Stimulated activated naive CD8-positive, alpha-beta T cell treated with anti-CD3 and anti-CD28 coated beads, Interleukin-15, Interleukin-2, amounts not matched to agents 100 U/mL and 50 U/mL, for 24 hours (primary cell): ENCODE measurements at regions not wholly inside any gene's neighbourhood (a gene's known extent, or its start where the extent isn't known, plus 50 kb on each side); places are given as distances from the start of the nearest gene placed in this dataset.
"Not testable (repeated sequence)": the region's sequence is repeated elsewhere in the genome, so short reads cannot be mapped to it uniquely, and the experiment has no call there.

Source experiments
- ATAC-seq: fragments of 150-1000 bp; cut with Tn5 transposase; one replicate; pipeline ENCODE4 v1.10.0; 2021
- DNase-seq: peaks from one replicate; pipeline ENCODE4 v3.0.0; 2021

DNA sequence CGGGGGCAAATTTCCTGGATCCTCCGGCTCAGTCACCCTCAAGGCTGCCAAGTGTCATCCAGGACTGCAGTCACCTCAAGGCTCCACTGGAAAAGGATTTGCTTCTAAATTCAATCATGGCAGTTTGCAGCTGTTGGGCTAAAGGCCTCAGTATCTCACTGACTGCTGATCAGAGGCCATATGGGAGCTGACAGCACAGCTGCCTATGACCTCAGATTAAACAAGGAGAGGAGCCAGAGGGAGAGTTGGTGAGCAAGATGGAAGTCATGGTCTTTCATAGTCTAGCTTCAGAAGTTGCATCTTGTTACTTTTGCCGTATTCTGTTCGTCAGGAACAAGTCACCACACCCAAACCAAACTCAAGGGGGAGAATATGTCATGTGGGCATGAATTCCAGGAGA is 849.7 kb downstream of the UQCRFS1 start:
- DNase-seq (no peak), ATAC-seq (no peak)

DNA sequence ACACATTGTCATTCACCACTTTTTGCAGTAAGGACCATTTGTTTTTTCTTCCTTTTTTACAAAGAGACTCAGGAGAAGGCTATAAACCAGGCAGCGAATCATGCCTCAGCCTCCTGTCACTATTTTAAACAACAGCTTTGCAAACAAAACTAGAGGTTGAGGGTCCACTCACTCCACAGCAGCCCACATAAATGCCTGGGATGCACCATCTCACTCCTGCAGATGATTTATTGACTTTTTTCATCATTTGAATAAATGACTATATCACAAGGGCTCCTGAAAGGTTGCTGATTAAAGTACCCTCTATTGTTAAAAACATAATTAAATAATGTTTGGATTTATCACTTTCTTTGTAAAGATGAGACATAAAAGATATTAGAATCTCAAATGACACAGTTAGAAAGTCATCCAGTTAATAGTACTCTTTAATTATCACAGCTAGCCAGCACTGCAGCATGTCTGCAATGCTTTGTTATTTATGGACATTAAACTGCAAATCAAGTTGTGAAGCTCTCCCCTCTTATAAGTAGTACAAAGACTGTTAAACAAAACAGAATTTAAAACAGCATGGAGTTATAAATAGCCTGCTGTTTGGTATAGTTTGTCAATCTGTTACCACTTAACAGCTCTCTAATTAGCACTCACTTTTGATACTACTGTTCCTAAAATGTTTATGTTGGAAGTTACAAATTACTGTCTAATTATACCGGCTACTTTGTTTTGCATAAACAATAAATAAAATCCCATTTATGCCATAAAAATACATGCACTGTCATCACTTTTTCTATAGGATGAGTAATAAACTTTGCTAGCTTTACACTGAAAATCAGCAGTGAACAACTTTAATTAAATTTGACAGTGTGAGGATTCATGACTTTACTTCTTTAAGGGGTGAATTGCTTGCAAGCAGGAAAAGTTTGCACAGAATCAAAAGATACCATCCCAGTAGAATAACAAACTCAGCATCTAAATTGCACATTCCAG is 853.2 kb downstream of the UQCRFS1 start:
- ATAC-seq = no peak
- DNase-seq = no peak

- ATAC-seq (no peak), DNase-seq (no peak)
Observed at GRCh38 chr19:28358633-28359032, 854.3 kb downstream of the UQCRFS1 start.

DNA sequence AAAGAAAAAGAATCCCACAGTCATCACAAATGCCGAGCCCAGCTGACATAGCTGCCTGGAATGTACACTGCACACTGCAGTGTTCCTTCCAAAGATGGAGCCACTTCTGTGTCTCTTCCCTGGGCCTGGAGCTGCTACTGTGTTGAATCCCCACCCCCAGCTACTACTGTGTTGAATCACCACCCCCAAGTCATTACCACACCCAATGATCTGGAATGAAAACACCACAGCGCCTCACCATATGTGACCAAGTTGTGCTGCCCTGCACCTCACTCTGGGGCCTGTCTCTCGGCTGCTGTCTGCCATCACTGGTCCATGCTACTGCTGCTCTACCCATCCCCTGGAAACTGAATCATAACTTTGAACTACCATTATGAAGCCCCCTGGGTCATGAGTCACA is 861.2 kb downstream of the UQCRFS1 start:
- ATAC-seq (no peak), DNase-seq (no peak)

DNA sequence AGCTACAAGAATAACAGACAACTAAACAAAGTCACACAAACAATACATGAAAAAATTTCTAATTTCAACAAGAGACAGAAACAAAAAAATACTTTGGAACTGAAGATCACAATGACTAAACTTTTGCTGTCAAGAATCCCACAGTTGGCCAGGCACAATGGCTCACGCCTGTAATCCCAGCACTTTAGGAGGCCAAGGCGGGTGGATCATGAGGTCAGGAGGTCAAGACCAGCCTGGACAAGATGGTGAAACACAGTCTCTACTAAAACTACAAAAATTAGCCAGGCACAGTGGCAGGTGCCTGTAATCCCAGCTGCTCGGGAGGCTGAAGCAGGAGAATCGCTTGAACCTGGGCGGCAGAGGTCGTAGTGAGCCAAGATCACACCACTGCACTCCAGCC is 861.6 kb downstream of the UQCRFS1 start:
- not testable (repeated sequence) for ATAC-seq, DNase-seq

- ATAC-seq = no peak
- no peak for DNase-seq
Observed at GRCh38 chr19:28350673-28351072, 862.3 kb downstream of the UQCRFS1 start.

DNA sequence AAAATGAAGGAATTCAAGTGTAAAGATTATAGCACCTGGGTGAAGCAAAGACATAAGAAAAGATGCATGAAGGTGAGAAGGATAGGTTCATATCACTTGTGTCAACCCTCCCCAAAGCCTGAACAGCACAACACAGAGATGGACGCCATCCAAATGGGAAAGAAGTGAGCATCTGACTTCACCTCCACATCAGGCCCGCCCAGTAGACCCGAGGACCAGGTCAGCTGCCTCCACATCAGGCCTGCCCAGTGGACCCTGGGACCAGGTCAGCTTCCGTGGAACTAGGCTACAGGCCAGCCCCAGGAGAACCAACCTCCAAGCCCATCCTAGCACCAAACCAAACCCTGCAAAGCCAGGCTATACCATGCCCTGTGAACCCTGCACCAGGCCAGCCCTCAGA is 862.9 kb downstream of the UQCRFS1 start:
- DNase-seq (no peak), ATAC-seq (no peak)

- no peak for ATAC-seq
Observed at GRCh38 chr19:28349604-28350003, 863.3 kb downstream of the UQCRFS1 start.

GRCh38 chr19:28345811-28346210 is 867.1 kb downstream of the UQCRFS1 start:
- DNase-seq = no peak
- ATAC-seq = no peak

More at GRCh38 chr19:28349604-28350003, 863.3 kb downstream of the UQCRFS1 start:
- no peak for DNase-seq

DNA sequence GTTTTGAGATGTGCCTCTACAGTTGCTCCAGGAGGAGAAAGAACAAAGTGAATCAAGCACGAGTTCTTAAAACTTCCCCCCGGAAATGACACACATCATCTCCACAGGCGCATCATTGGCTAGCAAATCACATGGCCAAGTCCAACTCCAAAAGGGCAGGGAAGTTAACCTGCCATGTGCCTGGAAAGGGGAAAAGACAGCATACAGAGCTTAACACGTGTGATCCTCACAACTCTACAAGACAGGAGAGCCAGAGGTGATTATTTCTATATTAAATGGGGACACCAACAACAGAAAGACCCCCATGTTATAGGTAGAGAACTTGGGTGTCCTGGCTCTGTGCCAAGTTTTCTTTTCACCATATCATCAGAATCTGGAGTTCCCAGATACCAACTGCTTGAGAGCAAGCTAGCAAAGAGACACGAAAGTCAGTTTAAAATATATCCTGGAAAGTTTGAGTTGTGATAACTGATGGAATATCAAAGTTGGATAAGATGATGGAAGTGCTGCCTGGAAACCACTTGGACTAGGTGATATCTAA is 871.1 kb downstream of the UQCRFS1 start:
- ATAC-seq (no peak), DNase-seq (no peak)

- DNase-seq = no peak
- no peak for ATAC-seq
Observed at GRCh38 chr19:28334419-28334818, 878.5 kb downstream of the UQCRFS1 start.

DNA sequence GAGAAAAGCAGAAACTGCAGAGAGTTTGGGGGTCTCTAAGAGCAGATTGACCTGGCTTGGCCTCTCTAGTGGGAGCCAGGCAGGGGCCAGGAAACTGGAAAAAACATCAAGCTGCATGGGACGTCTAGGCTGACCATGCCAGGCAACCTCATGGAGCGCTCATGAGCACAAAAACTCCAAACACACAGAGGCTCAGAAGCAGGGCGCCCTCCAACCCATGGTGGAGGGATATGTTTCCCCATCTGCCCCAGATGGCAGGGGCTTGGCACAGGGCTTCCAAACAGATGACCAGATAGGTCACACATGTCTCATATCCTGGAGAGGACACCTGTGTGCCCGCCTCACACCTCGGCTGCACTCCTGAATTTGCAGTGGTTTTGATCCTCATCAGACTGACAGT is 879.0 kb downstream of the UQCRFS1 start:
- no peak for ATAC-seq
- DNase-seq = no peak

DNA sequence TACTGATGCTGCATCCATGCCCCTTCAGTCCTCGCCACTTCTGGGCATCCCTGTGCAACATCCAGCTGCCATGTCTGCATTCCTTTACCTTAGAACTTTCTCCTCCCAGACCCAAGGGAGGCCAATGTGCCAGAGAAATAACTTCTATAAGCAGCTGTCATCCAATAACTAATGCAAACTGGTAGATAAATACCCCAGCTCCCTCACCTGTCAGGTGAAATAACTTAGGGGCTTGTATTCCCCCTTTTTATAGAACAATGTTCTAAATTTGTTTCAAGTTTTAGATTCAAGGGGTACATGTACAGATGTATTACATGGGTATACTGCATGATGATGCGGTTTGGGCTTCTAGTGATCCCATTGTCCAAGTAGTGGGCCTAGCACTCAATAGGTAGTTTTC is 880.1 kb downstream of the UQCRFS1 start:
- no peak for DNase-seq

GRCh38 chr19:28332351-28332750 is 880.6 kb downstream of the UQCRFS1 start:
- ATAC-seq (no peak), DNase-seq (no peak)

More for the DNA sequence above, 880.1 kb downstream of the UQCRFS1 start:
- no peak for ATAC-seq

GRCh38 chr19:28331596-28331995 is 881.4 kb downstream of the UQCRFS1 start:
- ATAC-seq (no peak), DNase-seq (no peak)

- DNase-seq = no peak
- no peak for ATAC-seq
Observed at GRCh38 chr19:28330831-28331230, 882.1 kb downstream of the UQCRFS1 start.

GRCh38 chr19:28329429-28329828 is 883.5 kb downstream of the UQCRFS1 start:
- no peak for ATAC-seq

GRCh38 chr19:28327905-28328304 is 885.0 kb downstream of the UQCRFS1 start:
- DNase-seq (no peak), ATAC-seq (no peak)

More at GRCh38 chr19:28329429-28329828, 883.5 kb downstream of the UQCRFS1 start:
- no peak for DNase-seq

GRCh38 chr19:28326746-28327145 is 886.2 kb downstream of the UQCRFS1 start:
- ATAC-seq (no peak), DNase-seq (no peak)

DNA sequence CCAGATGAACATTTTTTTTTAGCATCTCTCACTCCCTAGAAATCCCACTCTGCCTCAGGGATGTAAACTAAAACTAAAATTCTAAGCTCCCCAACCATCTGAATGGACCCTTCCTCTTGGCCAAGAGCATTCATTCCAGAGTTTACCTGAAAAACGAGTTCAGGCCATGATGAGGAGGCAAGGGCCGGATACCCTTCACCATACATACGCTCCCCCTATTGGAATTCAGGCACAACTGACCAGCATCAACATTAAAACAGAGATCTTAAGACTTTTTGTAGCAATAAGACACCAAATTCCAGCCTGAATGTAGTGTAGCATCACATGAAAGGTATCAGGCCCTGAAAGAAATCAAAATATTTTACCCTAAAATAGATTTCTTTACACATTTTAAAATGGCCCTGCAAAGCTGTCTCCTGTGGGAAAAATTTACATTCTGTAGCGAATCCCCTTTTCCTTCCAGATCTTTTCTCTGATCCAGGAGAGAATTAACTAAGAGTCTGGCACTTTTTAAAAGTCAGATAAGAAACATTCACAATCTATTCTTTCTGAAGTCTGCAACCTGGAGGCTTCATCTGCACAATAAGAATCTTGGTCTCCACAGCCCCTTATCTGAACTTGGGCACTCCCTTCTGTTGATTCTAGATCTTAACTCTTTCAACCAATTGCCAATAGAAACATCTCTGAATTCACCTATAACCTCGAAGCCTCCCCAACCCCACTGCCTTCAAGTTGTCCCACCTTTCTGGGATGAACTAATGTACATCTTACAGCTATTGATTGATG is 888.5 kb downstream of the UQCRFS1 start:
- DNase-seq (no peak), ATAC-seq (no peak)

DNA sequence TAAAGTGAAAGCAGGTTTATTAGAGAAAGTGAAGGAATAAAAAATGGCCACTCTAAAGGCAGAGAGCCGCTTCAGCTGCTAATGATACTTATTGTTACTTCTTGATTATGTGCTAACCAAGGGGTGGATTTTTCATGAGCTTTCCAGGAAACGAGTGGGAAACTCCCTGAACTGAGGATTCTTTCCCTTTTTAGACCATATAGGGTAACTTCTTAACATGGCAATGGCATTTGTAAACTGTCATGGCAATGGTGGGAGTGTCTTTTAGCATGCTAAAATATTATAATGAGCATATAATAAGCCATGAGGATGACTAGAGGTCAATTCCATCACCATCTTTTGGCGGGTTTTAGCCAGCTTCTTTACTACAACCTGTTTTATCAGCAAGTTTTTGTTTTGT is 890.0 kb downstream of the UQCRFS1 start:
- no peak for ATAC-seq
- DNase-seq = no peak

DNA sequence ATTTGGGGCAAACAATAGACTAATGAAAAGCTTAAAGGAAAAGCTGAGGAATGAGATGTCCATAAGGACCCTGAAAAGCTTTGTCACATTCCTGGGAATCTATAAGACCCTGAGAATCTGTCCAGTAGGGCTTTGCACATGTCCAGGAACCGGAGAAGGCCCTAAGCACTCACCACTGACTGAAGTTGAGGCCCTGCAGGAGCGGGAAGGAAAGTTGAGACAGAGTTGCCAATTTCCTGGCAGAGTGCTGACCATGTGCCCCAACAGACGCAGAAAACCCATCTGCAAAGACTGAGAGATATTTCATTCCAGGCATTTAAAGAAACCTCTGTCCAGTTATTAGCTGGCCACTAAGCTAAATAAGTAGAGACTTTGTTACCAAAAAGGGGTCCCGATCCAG is 890.5 kb downstream of the UQCRFS1 start:
- ATAC-seq (no peak), DNase-seq (no peak)

DNA sequence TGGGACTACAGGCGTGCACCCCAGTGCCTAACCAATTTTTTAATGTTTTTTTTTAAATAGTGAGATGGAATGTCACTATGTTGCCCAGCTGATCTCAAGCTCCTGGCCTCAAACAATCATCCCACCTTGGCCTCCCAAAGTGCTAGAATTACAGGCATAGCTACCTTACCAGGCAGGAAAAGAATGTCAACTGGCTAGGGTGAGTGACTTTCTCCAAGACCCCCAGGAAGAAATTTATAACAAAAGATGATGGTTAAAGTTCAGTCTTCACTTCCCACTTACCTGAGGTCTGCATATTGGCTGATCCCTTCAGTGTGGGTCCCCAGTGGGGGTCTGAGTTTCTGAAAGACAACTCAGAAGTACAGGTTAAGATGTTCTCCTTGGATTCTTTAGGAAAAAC is 893.0 kb downstream of the UQCRFS1 start:
- no peak for DNase-seq
- no peak for ATAC-seq
